IPS-NIHi7 (cell line): ENCODE measurements at regions not wholly inside any gene's neighbourhood (a gene's known extent, or its start where the extent isn't known, plus 50 kb on each side); places are given as distances from the start of the nearest gene placed in this dataset.
A peak's percentile ranks its signal among the peaks of the same experiment; 100 is the strongest.
"Not testable (repeated sequence)": the region's sequence is repeated elsewhere in the genome, so short reads cannot be mapped to it uniquely, and the experiment has no call there.

Experiments used
- DNase-seq: peaks from one replicate; pipeline ENCODE4 v3.0.0; 2012; ENCODE audit warnings: mixed read lengths; ENCODE audit errors: extremely low spot score

GRCh38 chr13:24618011-24618955 lies 61.9 kb upstream of the ATP12A start:
- no peak for DNase-seq

GRCh38 chr13:24619282-24619681 lies 60.9 kb upstream of the ATP12A start:
- no peak for DNase-seq

- not testable (repeated sequence) for DNase-seq
Observed at GRCh38 chr13:24622481-24623148, 57.6 kb upstream of the ATP12A start.

GRCh38 chr13:24623149-24623665 lies 57.0 kb upstream of the ATP12A start:
- no peak for DNase-seq

GRCh38 chr13:24624363-24624762 lies 55.8 kb upstream of the ATP12A start:
- DNase-seq = no peak

GRCh38 chr13:24624801-24625231 lies 55.4 kb upstream of the ATP12A start:
- no peak for DNase-seq

- no peak for DNase-seq
Observed at GRCh38 chr13:24625331-24625731, 54.9 kb upstream of the ATP12A start.

- DNase-seq = no peak
Observed at GRCh38 chr13:24625870-24626849, 54.0 kb upstream of the ATP12A start.

- DNase-seq = peak; percentile 91
Observed at GRCh38 chr13:24627090-24627714, 53.0 kb upstream of the ATP12A start.

GRCh38 chr13:24627946-24628345 lies 52.3 kb upstream of the ATP12A start:
- no peak for DNase-seq

- no peak for DNase-seq
Observed at GRCh38 chr13:24629320-24629719, 50.9 kb upstream of the ATP12A start.

- no peak for DNase-seq
Observed at GRCh38 chr13:24630121-24630520, 50.1 kb upstream of the ATP12A start.
